Colonic mucosa (tissue), 4 donors: ENCODE measurements at regions not wholly inside any gene's neighbourhood (a gene's known extent, or its start where the extent isn't known, plus 50 kb on each side); places are given as distances from the start of the nearest gene placed in this dataset.

Source experiments
- DNase-seq: peaks from one replicate; pipeline ENCODE4 v3.0.0-alpha.2; 2020
- H3K27ac ChIP-seq: fragments of 200-600 bp; one replicate; pipeline ENCODE4 v1.8.0; 2021
- H3K27me3 ChIP-seq: fragments of 200-600 bp; one replicate; pipeline ENCODE4 v1.8.0; 2021
- H3K36me3 ChIP-seq: fragments of 200-600 bp; one replicate; pipeline ENCODE4 v1.8.0; 2021
- H3K4me1 ChIP-seq: fragments of 200-600 bp; one replicate; pipeline ENCODE4 v1.8.0; 2021; ENCODE audit warnings: mild to moderate bottlenecking
- H3K4me3 ChIP-seq: fragments of 200-600 bp; one replicate; pipeline ENCODE4 v1.8.0; 2021
- H3K9ac ChIP-seq, 2 donors: one replicate each; pipeline ENCODE4 v1.7.0; 2013; ENCODE audit warnings: control low read depth in 2 of 2, low read depth in 2 of 2, low read length in 2 of 2
- H3K9me3 ChIP-seq: fragments of 200-600 bp; one replicate; pipeline ENCODE4 v1.8.0; 2021
- CTCF ChIP-seq: fragments of 200-600 bp; IDR thresholded peaks from one replicate; pipeline ENCODE4 v1.8.0; 2022; ENCODE audit warnings: antibody characterized with exemption, mild to moderate bottlenecking
- intact Hi-C: fragments of 100-400 bp; cut with DNase I; formaldehyde crosslinking; loops from one replicate; pipeline ENCODE4 v1.14.1; 2022
- donor health status: healthy.
- donor health status: DM: no; HTN: no; CAD: no.
- donor health status: DM: no; HTN: no; CAD: no.

GRCh38 chr2:236334122-236334876 is 70.1 kb upstream of the ASB18 start:
- no peak for DNase-seq
- no peaks in the 10 kb centered on the region for H3K27me3 ChIP-seq
- H3K9me3 ChIP-seq: no peaks in the 10 kb centered on the region
- no peak overlapping the region for H3K9ac ChIP-seq
- TF ChIP-seq CTCF: no peak
- peaks cover 4% of the 10 kb centered on the region for H3K4me1 ChIP-seq
- no peaks in the 10 kb centered on the region for H3K36me3 ChIP-seq
- intact Hi-C loops: no loop called here
- H3K4me3 ChIP-seq: no peak overlapping the region
- no peak overlapping the region for H3K27ac ChIP-seq

GRCh38 chr2:236335696-236336574 is 71.7 kb upstream of the ASB18 start:
- Histone ChIP-seq H3K4me3 (no peak overlapping the region), H3K9ac (no peak overlapping the region), H3K4me1 (peaks cover 4% of the 10 kb centered on the region), H3K36me3 (no peaks in the 10 kb centered on the region), H3K9me3 (no peaks in the 10 kb centered on the region), H3K27ac (no peak overlapping the region), H3K27me3 (no peaks in the 10 kb centered on the region)
- intact Hi-C loops: no loop called here
- TF ChIP-seq CTCF: no peak
- DNase-seq: no peak

GRCh38 chr2:236336575-236337464 is 72.6 kb upstream of the ASB18 start:
- Histone ChIP-seq H3K36me3 (no peaks in the 10 kb centered on the region), H3K27ac (no peak overlapping the region), H3K4me1 (peaks cover 4% of the 10 kb centered on the region), H3K4me3 (no peak overlapping the region), H3K9me3 (no peaks in the 10 kb centered on the region), H3K27me3 (no peaks in the 10 kb centered on the region), H3K9ac (no peak overlapping the region)
- no peak for DNase-seq
- intact Hi-C loops: no loop called here
- no peak for TF ChIP-seq CTCF

- DNase-seq: no peak
- peaks cover 4% of the 10 kb centered on the region for H3K4me1 ChIP-seq
- no peak for TF ChIP-seq CTCF
- H3K27ac ChIP-seq: no peak overlapping the region
- H3K4me3 ChIP-seq: no peak overlapping the region
- no peak overlapping the region for H3K9ac ChIP-seq
- no peaks in the 10 kb centered on the region for H3K36me3 ChIP-seq
- intact Hi-C loops: no loop called here
- no peaks in the 10 kb centered on the region for H3K27me3 ChIP-seq
- no peaks in the 10 kb centered on the region for H3K9me3 ChIP-seq
Measured at GRCh38 chr2:236337465-236338325, 73.5 kb upstream of the ASB18 start.
